Activated CD4-positive, alpha-beta memory T cell treated with anti-CD3 and anti-CD28 coated beads for 36 hours (primary cell): ENCODE measurements at regions not wholly inside any gene's neighbourhood (a gene's known extent, or its start where the extent isn't known, plus 50 kb on each side); places are given as distances from the start of the nearest gene placed in this dataset.

ENCODE experiments used
- CTCF ChIA-PET: fragments of 350-600 bp; sonication (Branson Sonifier 250); formaldehyde crosslinking; loops from one replicate; lab custom pipeline; 2021; ENCODE audit warnings: antibody characterized with exemption, inconsistent platforms; lab: Charles Lee
- POLR2A ChIA-PET: fragments of 350-600 bp; sonication (Branson Sonifier 250); formaldehyde crosslinking; loops from one replicate; lab custom pipeline; 2021; ENCODE audit warnings: antibody characterized with exemption; lab: Charles Lee
- DNase-seq: peaks from one replicate; pipeline ENCODE4 v3.0.0-alpha.2; 2020
- H3K27ac Mint-ChIP-seq: one replicate; pipeline ENCODE4 v1.8.0; 2021; ENCODE audit warnings: mixed read lengths
- H3K27me3 Mint-ChIP-seq: one replicate; pipeline ENCODE4 v1.8.0; 2021; ENCODE audit warnings: mixed read lengths
- H3K36me3 Mint-ChIP-seq: one replicate; pipeline ENCODE4 v1.8.0; 2021; ENCODE audit warnings: mixed read lengths
- H3K4me1 Mint-ChIP-seq: one replicate; pipeline ENCODE4 v1.8.0; 2021; ENCODE audit warnings: low read depth, mixed read lengths
- H3K4me3 Mint-ChIP-seq: one replicate; pipeline ENCODE4 v1.8.0; 2021; ENCODE audit warnings: mild to moderate bottlenecking, mixed read lengths
- H3K9me3 Mint-ChIP-seq: one replicate; pipeline ENCODE4 v1.8.0; 2021; ENCODE audit warnings: mixed read lengths
- intact Hi-C: fragments of 100-400 bp; cut with micrococcal nuclease; formaldehyde crosslinking; loops from one replicate; pipeline ENCODE4 v1.15.1; 2023

DNA sequence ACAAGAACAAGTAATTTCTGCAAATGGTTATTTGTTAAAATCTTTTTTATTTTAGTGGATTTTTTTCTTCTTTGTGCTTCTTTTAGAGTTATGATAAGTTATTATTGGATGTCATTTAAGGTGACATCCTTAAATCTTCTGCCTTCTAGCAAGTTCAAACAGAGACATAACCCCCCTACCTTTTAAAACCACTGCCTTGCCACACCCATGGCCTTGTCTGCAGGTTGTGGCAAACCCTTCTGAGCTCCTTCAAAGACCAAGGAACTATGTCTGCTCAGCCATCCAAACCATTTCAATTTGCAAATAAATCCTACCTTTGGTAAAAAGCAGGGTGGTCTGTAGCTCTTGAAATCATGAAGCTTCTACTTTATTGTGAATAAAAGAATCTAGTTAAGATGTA is 241.6 kb downstream of the FAM76B start:
- CTCF ChIA-PET = no interaction called here

GRCh38 chr11:95547186-95547585 is 242.4 kb downstream of the FAM76B start:
- Mint-ChIP-seq H3K27ac (no peak overlapping the region), H3K27me3 (no peaks in the 10 kb centered on the region), H3K4me3 (no peak overlapping the region), H3K9me3 (no peaks in the 10 kb centered on the region), H3K4me1 (peaks cover 20% of the 10 kb centered on the region), H3K36me3 (no peaks in the 10 kb centered on the region)
- no peak for DNase-seq
- CTCF ChIA-PET = interaction anchor here (3.4 kb wide), 1 partner anchor 158 kb away, joined by 12 read pairs; no protein-coding TSS in a partner anchor
- POLR2A ChIA-PET = no interaction called here
- intact Hi-C loops = no loop called here

More for the DNA sequence above, 241.6 kb downstream of the FAM76B start:
- H3K4me3 Mint-ChIP-seq = no peak overlapping the region
- no peak overlapping the region for H3K27ac Mint-ChIP-seq
- H3K9me3 Mint-ChIP-seq = no peaks in the 10 kb centered on the region
- no peaks in the 10 kb centered on the region for H3K36me3 Mint-ChIP-seq
- H3K27me3 Mint-ChIP-seq = no peaks in the 10 kb centered on the region
- H3K4me1 Mint-ChIP-seq = peaks cover 20% of the 10 kb centered on the region
- DNase-seq = no peak
- intact Hi-C loops = no loop called here
- POLR2A ChIA-PET = no interaction called here

DNA sequence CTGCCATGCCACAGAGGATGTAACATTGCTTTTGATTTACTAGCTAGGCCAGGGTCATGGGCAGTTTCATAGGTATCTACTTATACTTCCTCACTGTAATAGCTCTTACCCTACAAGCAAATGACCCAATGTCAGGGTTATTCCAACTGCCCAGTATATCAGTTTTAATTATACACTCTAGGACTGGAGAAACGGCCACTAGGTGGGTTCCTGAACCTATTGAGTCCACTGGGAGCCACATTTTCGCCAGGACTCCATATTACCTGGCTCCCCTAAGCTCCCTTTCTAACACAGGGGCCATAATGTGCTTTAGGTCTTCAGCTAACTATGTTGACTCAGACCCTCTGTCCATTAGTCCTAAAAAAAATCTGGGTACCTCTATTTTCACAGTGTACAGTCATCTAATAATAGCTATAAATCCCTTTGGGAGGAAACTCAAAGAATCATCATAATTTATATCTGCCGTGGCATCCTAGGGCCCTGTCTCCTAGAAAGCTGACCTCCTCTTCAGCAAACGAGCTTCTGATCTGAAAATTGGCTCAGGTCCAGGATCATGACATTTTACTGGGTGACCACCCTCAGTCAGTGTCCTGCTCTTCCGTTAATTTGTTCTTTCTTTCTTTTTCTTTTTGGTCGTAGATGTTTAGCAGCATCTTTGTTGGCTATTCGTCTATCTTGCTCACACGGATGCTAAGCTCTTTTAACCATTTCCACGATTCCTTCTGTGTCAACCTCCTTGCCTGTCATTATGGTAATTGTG is 244.3 kb downstream of the FAM76B start:
- Mint-ChIP-seq H3K4me3 (no peak overlapping the region), H3K9me3 (no peaks in the 10 kb centered on the region), H3K36me3 (no peaks in the 10 kb centered on the region), H3K27me3 (no peaks in the 10 kb centered on the region), H3K4me1 (peaks cover 20% of the 10 kb centered on the region), H3K27ac (no peak overlapping the region)
- intact Hi-C loops = no loop called here
- POLR2A ChIA-PET = interaction anchor here (0.6 kb wide), 1 partner anchor 27 kb away, joined by 3 read pairs; no protein-coding TSS in a partner anchor
- no peak for DNase-seq
- CTCF ChIA-PET = interaction anchor here (0.6 to 3.4 kb wide), 5 partner anchors 11 to 203 kb away, joined by 3 to 12 read pairs (median 3); no protein-coding TSS in a partner anchor

DNA sequence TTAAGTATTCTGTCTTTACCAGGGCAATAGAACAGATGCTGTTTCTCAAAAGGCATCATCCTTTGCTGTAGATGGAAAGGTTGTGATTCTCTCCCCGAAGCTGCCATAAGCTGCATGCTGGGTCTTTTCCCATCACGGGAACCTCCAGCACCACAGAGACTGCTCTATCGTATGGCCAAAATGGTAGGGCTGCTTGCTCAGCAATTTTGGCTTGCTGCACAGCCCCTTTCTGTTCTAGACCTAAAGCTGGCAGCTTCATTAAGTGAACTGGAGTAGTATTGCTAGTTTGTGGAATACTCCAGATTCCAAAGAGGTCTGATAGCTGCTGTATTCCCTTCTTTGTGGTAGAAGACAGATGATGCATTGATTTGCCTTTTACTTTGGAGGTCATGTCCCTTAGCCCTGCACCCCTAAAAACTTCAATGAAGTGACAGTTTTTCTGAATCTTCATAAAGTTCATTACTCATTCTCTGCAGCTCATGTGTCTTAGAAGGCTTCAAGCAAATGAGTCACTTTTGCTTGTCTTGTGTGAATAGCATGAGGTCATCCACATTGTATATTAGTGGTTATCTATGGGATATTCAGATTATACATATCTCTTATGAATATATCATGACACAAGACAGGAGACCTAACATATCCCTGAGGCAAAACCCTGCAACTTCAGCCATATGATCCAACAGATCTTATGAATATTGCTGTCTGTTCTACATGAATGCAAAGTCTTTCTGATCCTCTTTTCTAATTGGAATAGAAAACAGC is 245.3 kb downstream of the FAM76B start:
- no peaks in the 10 kb centered on the region for H3K27me3 Mint-ChIP-seq
- H3K9me3 Mint-ChIP-seq = no peaks in the 10 kb centered on the region
- POLR2A ChIA-PET = interaction anchor here (0.8 kb wide), 1 partner anchor 13 kb away, joined by 3 read pairs; no protein-coding TSS in a partner anchor
- CTCF ChIA-PET = interaction anchor here (1.2 to 3.4 kb wide), 2 partner anchors 12 to 161 kb away, joined by 3 to 12 read pairs; no protein-coding TSS in a partner anchor
- intact Hi-C loops = no loop called here
- DNase-seq = no peak
- no peaks in the 10 kb centered on the region for H3K36me3 Mint-ChIP-seq
- peaks cover 20% of the 10 kb centered on the region for H3K4me1 Mint-ChIP-seq
- no peak overlapping the region for H3K4me3 Mint-ChIP-seq
- H3K27ac Mint-ChIP-seq = no peak overlapping the region

DNA sequence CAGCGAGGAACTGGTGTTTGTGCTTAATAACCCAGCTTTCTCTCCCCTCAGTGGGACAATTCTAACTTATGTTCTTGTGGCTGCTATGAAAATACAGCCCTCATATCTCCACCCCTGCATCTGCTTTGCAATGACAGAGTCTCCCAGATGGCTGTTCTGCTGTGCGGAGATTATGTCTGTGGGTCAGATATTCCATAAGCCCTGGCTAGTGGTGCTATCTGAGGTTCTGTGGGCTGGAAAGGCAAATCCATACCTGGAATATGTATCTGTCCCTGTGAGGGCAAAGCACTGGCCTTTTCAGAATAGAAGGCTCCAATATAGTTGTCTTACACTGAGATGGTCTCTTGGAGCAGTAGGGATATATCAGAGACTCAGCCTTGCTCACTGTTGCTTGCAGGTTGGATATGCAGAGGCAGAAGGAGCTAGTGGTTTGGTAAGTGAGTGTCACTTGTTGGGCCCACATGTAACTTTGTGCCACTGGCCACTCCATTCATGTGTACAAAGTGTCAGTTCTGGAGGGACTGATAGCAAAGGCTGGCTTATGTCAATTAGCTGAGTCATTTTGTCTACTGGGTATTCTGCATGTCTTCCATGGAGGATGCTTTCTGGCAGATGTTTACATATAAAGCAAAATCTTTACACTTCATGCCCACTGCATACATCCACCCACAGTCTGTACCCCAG is 246.6 kb downstream of the FAM76B start:
- ChIA-PET POLR2A (no interaction called here), CTCF (interaction anchor here (1.1 kb wide), 1 partner anchor 163 kb away, joined by 3 read pairs; no protein-coding TSS in a partner anchor)
- H3K27me3 Mint-ChIP-seq = no peaks in the 10 kb centered on the region
- H3K27ac Mint-ChIP-seq = no peak overlapping the region
- H3K4me3 Mint-ChIP-seq = no peak overlapping the region
- H3K9me3 Mint-ChIP-seq = no peaks in the 10 kb centered on the region
- no peaks in the 10 kb centered on the region for H3K36me3 Mint-ChIP-seq
- peaks cover 19% of the 10 kb centered on the region for H3K4me1 Mint-ChIP-seq
- intact Hi-C loops = no loop called here
- DNase-seq = no peak

GRCh38 chr11:95541715-95542114 is 247.9 kb downstream of the FAM76B start:
- no peak overlapping the region for H3K4me3 Mint-ChIP-seq
- no peak for DNase-seq
- POLR2A ChIA-PET = no interaction called here
- CTCF ChIA-PET = interaction anchor here (1.1 kb wide), 1 partner anchor 164 kb away, joined by 3 read pairs; no protein-coding TSS in a partner anchor
- H3K4me1 Mint-ChIP-seq = peaks cover 10% of the 10 kb centered on the region
- no peaks in the 10 kb centered on the region for H3K36me3 Mint-ChIP-seq
- H3K27me3 Mint-ChIP-seq = no peaks in the 10 kb centered on the region
- intact Hi-C loops = no loop called here
- H3K27ac Mint-ChIP-seq = no peak overlapping the region
- H3K9me3 Mint-ChIP-seq = no peaks in the 10 kb centered on the region

GRCh38 chr11:95536047-95536690 is 253.4 kb downstream of the FAM76B start:
- Mint-ChIP-seq H3K4me3 (no peak overlapping the region), H3K4me1 (peaks cover 10% of the 10 kb centered on the region), H3K27me3 (no peaks in the 10 kb centered on the region), H3K27ac (no peak overlapping the region), H3K36me3 (peaks cover 5% of the 10 kb centered on the region), H3K9me3 (peaks cover 21% of the 10 kb centered on the region)
- DNase-seq = no peak
- POLR2A ChIA-PET = no interaction called here
- intact Hi-C loops = no loop called here
- CTCF ChIA-PET = interaction anchor here (0.8 kb wide), 1 partner anchor 169 kb away, joined by 4 read pairs; no protein-coding TSS in a partner anchor

- peaks cover 10% of the 10 kb centered on the region for H3K4me1 Mint-ChIP-seq
- no peak overlapping the region for H3K4me3 Mint-ChIP-seq
- no peak overlapping the region for H3K27ac Mint-ChIP-seq
- DNase-seq = no peak
- peaks cover 21% of the 10 kb centered on the region for H3K9me3 Mint-ChIP-seq
- POLR2A ChIA-PET = no interaction called here
- H3K27me3 Mint-ChIP-seq = no peaks in the 10 kb centered on the region
- peaks cover 5% of the 10 kb centered on the region for H3K36me3 Mint-ChIP-seq
- CTCF ChIA-PET = no interaction called here
- intact Hi-C loops = no loop called here
Observed at GRCh38 chr11:95534809-95535208, 254.8 kb downstream of the FAM76B start.

DNA sequence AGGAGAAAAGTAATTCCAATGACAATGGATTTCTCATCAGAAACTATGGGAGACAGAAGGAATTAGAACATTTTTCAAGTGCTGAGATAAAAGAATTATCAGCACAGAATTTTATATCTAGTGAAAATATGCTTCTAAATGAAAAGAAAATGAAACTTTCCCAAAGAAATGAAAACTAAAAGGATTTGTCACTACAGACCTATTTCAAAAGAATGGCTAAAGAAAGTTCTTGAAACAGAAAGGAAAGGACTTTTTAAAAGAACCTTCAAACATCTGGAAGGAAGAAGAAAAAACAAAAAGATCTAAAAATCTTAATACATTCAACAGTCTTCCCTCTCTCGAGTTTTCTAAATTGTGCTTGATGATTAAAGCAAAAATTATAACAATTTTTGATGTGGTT is 255.4 kb downstream of the FAM76B start:
- ChIA-PET CTCF (no interaction called here), POLR2A (no interaction called here)
- Mint-ChIP-seq H3K4me1 (peaks cover 10% of the 10 kb centered on the region), H3K36me3 (peaks cover 5% of the 10 kb centered on the region), H3K4me3 (no peak overlapping the region), H3K27ac (no peak overlapping the region), H3K27me3 (no peaks in the 10 kb centered on the region), H3K9me3 (peaks cover 21% of the 10 kb centered on the region)
- DNase-seq = no peak
- intact Hi-C loops = no loop called here

GRCh38 chr11:95531116-95531515 is 258.5 kb downstream of the FAM76B start:
- Mint-ChIP-seq H3K9me3 (peaks cover 21% of the 10 kb centered on the region), H3K4me3 (no peak overlapping the region), H3K27me3 (no peaks in the 10 kb centered on the region), H3K36me3 (peaks cover 5% of the 10 kb centered on the region), H3K27ac (no peak overlapping the region), H3K4me1 (peaks cover 6% of the 10 kb centered on the region)
- intact Hi-C loops = no loop called here
- no peak for DNase-seq
- CTCF ChIA-PET = no interaction called here
- POLR2A ChIA-PET = no interaction called here

GRCh38 chr11:95524314-95525036 is 265.1 kb downstream of the FAM76B start:
- Mint-ChIP-seq H3K36me3 (no peaks in the 10 kb centered on the region), H3K27ac (no peak overlapping the region), H3K4me3 (no peak overlapping the region), H3K4me1 (no peaks in the 10 kb centered on the region), H3K27me3 (no peaks in the 10 kb centered on the region), H3K9me3 (no peaks in the 10 kb centered on the region)
- intact Hi-C loops = no loop called here
- CTCF ChIA-PET = interaction anchor here (1.1 kb wide), 1 partner anchor 181 kb away, joined by 4 read pairs; no protein-coding TSS in a partner anchor
- DNase-seq = no peak
- POLR2A ChIA-PET = no interaction called here
